ENCODE measurements at regions not wholly inside any gene's neighbourhood (a gene's known extent, or its start where the extent isn't known, plus 50 kb on each side); places are given as distances from the start of the nearest gene placed in this dataset.

GRCh38 chr5:44932922-44933585 lies 124.3 kb downstream of the MRPS30 start:
- no peak overlapping the region for H3K27ac Mint-ChIP-seq
- Histone ChIP-seq H2AFZ (ENCODE audit: insufficient read depth, low read depth, low read length, poor library complexity, severe bottlenecking) (no peak overlapping the region), H3K79me2 (ENCODE audit: insufficient read depth, low read length) (no peaks in the 10 kb centered on the region), H3K9ac (ENCODE audit: insufficient read depth, low read length, poor library complexity, severe bottlenecking) (no peak overlapping the region), H3K4me1 (ENCODE audit: control insufficient read depth in 1 of 2, insufficient read depth in 2 of 2, low read length in 2 of 2) (no peaks in the 10 kb centered on the region), H3K27me3 (ENCODE audit: control insufficient read depth in 2 of 2, insufficient read depth in 2 of 2, low read length in 2 of 2) (no peaks in the 10 kb centered on the region), H3K4me2 (replicated peaks; ENCODE audit: extremely low read depth, low read length, poor library complexity, severe bottlenecking) (no peak overlapping the region), H3K36me3 (replicated peaks in 1 of 2; ENCODE audit: control insufficient read depth in 1 of 2, insufficient read depth in 2 of 2, low read length in 2 of 2) (no peaks in the 10 kb centered on the region), H3K9me3 (replicated peaks in 1 of 2; ENCODE audit: control insufficient read depth in 1 of 2, insufficient read depth in 1 of 2, low read length in 2 of 2) (peaks cover 10 to 23% of the 10 kb centered on the region in 2 donors), H3K4me3 (replicated peaks in 1 of 3; ENCODE audit: low read depth in 2 of 3, low read length in 3 of 3) (no peak overlapping the region), H4K20me1 (ENCODE audit: insufficient read depth, low read length) (no peaks in the 10 kb centered on the region), H3K27ac (ENCODE audit: low read depth in 1 of 2, low read length in 2 of 2) (no peak overlapping the region)
- peaks cover 2 to 14% (median 7%) of the 10 kb centered on the region in 7 donors for H3K9me3 Mint-ChIP-seq
- H3K4me3 Mint-ChIP-seq: no peak overlapping the region
- intact Hi-C loops (cut with micrococcal nuclease): no loop called here
- TF ChIP-seq CTCF (IDR thresholded peaks at IDR 0.05): no peak
- H3K27me3 Mint-ChIP-seq (ENCODE audit: low read depth in 3 of 3): peaks cover 0 to 1% (median 0%) of the 10 kb centered on the region in 3 donors
- no peaks in the 10 kb centered on the region for H3K36me3 Mint-ChIP-seq
- H3K4me1 Mint-ChIP-seq: no peaks in the 10 kb centered on the region
- DNase-seq: no peak
- WGBS (ENCODE audit: insufficient coverage): no CpG with 5 or more reads among the region's 3 CpGs

GRCh38 chr5:44933686-44934085 lies 124.9 kb downstream of the MRPS30 start:
- Histone ChIP-seq H3K4me3 (replicated peaks in 1 of 3; ENCODE audit: low read depth in 2 of 3, low read length in 3 of 3) (no peak overlapping the region), H3K27ac (ENCODE audit: low read depth in 1 of 2, low read length in 2 of 2) (no peak overlapping the region), H4K20me1 (ENCODE audit: insufficient read depth, low read length) (no peaks in the 10 kb centered on the region), H2AFZ (ENCODE audit: insufficient read depth, low read depth, low read length, poor library complexity, severe bottlenecking) (no peak overlapping the region), H3K4me2 (replicated peaks; ENCODE audit: extremely low read depth, low read length, poor library complexity, severe bottlenecking) (no peak overlapping the region), H3K9me3 (replicated peaks in 1 of 2; ENCODE audit: control insufficient read depth in 1 of 2, insufficient read depth in 1 of 2, low read length in 2 of 2) (peaks cover 10 to 28% of the 10 kb centered on the region in 2 donors), H3K79me2 (ENCODE audit: insufficient read depth, low read length) (no peaks in the 10 kb centered on the region), H3K27me3 (ENCODE audit: control insufficient read depth in 2 of 2, insufficient read depth in 2 of 2, low read length in 2 of 2) (no peaks in the 10 kb centered on the region), H3K36me3 (replicated peaks in 1 of 2; ENCODE audit: control insufficient read depth in 1 of 2, insufficient read depth in 2 of 2, low read length in 2 of 2) (no peaks in the 10 kb centered on the region), H3K9ac (ENCODE audit: insufficient read depth, low read length, poor library complexity, severe bottlenecking) (no peak overlapping the region), H3K4me1 (ENCODE audit: control insufficient read depth in 1 of 2, insufficient read depth in 2 of 2, low read length in 2 of 2) (no peaks in the 10 kb centered on the region)
- no peak for TF ChIP-seq CTCF (IDR thresholded peaks at IDR 0.05)
- intact Hi-C loops (cut with micrococcal nuclease): no loop called here
- peaks cover 0 to 1% (median 0%) of the 10 kb centered on the region in 3 donors for H3K27me3 Mint-ChIP-seq (ENCODE audit: low read depth in 3 of 3)
- no peak overlapping the region for H3K4me3 Mint-ChIP-seq
- no peaks in the 10 kb centered on the region for H3K36me3 Mint-ChIP-seq
- peak overlapping the region in 1 of 7 donors; percentile 5 for H3K27ac Mint-ChIP-seq
- H3K4me1 Mint-ChIP-seq: no peaks in the 10 kb centered on the region
- H3K9me3 Mint-ChIP-seq: peaks cover 2 to 14% (median 8%) of the 10 kb centered on the region in 7 donors
- WGBS (ENCODE audit: insufficient coverage): no CpG with 5 or more reads among the region's 3 CpGs
- no peak for DNase-seq
